ENCODE measurements at regions not wholly inside any gene's neighbourhood (a gene's known extent, or its start where the extent isn't known, plus 50 kb on each side); places are given as distances from the start of the nearest gene placed in this dataset.

DNA sequence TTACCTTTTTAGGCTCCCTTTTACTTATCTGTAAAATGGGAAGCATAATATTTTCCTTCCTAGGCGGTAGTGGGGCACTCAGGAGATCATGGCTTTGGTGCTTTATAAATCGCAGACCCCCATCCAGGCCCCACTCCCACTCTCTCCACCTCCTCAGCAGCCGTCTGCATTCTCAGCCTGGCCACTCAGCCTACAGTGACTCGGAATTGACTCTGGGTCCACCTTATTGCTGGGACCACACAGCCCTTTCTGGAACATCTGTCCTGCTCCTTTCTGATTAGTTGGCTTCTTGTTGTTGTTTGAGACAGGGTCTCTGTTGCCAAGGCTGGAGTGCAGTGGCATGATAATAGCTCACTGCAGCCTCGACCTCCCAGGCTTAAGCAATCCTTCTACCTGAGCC, 76.5 kb downstream of the RPLP1 start:
- peaks cover 10 to 12% of the 10 kb centered on the region in 2 donors for H3K4me1 ChIP-seq (ENCODE audit: control insufficient read depth in 2 of 2, insufficient read depth in 2 of 2, low read length in 2 of 2)
- H3K9me3 ChIP-seq (ENCODE audit: control insufficient read depth in 2 of 2, low read length in 2 of 2): no peaks in the 10 kb centered on the region
- no peaks in the 10 kb centered on the region for H3K36me3 ChIP-seq (ENCODE audit: control insufficient read depth in 2 of 2, insufficient read depth in 2 of 2, low read length in 2 of 2)
- H3K27ac ChIP-seq (ENCODE audit: low read depth in 2 of 2, low read length in 2 of 2): no peak overlapping the region
- no peak overlapping the region for H3K9ac ChIP-seq (ENCODE audit: low read depth in 1 of 2, low read length in 2 of 2)
- H3K27me3 ChIP-seq (ENCODE audit: control insufficient read depth in 2 of 2, insufficient read depth in 2 of 2, low read length in 2 of 2): no peaks in the 10 kb centered on the region
- H3K4me3 ChIP-seq (ENCODE audit: low read length in 2 of 2): no peak overlapping the region

DNA sequence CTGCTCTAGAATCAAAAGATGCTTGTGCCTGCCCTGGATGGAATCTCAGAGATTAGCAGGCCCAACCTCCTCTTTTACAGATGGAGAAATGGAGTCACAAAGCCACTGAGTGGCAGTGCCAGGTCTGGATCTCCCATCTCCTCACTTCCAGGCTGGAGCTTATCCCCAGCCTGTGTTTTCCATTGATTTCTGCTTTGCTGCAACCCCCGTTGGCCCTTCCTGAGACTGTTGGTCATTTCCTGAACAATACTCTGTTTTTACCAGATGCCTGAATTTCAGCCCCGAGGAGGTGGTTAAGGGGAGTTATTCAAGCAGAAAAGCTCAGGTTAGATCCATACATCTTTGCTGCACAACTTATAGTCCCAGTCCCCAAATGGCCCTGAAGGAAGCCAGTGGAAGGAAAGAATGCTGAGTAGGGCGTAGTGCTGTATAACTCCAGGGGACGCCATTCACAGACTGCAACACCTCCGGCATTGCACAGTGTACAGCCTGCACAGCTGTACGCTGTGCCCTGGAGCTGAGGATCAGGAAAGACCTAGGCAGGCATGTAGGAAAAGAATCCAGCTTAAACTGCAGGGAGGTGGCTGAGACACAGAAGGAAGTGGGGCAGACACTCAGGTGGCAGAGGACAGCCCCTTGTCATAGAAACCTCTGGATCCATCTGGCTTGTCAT, 77.5 kb downstream of the RPLP1 start:
- Histone ChIP-seq H3K4me3 (ENCODE audit: low read length in 2 of 2) (no peak overlapping the region), H3K36me3 (ENCODE audit: control insufficient read depth in 2 of 2, insufficient read depth in 2 of 2, low read length in 2 of 2) (no peaks in the 10 kb centered on the region), H3K9me3 (ENCODE audit: control insufficient read depth in 2 of 2, low read length in 2 of 2) (no peaks in the 10 kb centered on the region), H3K9ac (ENCODE audit: low read depth in 1 of 2, low read length in 2 of 2) (no peak overlapping the region), H3K27me3 (ENCODE audit: control insufficient read depth in 2 of 2, insufficient read depth in 2 of 2, low read length in 2 of 2) (no peaks in the 10 kb centered on the region), H3K4me1 (ENCODE audit: control insufficient read depth in 2 of 2, insufficient read depth in 2 of 2, low read length in 2 of 2) (peaks cover 0 to 3% of the 10 kb centered on the region in 2 donors), H3K27ac (ENCODE audit: low read depth in 2 of 2, low read length in 2 of 2) (no peak overlapping the region)

- Histone ChIP-seq H3K27ac (ENCODE audit: low read depth in 2 of 2, low read length in 2 of 2) (no peak overlapping the region), H3K9ac (ENCODE audit: low read depth in 1 of 2, low read length in 2 of 2) (no peak overlapping the region), H3K4me3 (ENCODE audit: low read length in 2 of 2) (no peak overlapping the region), H3K4me1 (ENCODE audit: control insufficient read depth in 2 of 2, insufficient read depth in 2 of 2, low read length in 2 of 2) (no peaks in the 10 kb centered on the region), H3K27me3 (ENCODE audit: control insufficient read depth in 2 of 2, insufficient read depth in 2 of 2, low read length in 2 of 2) (no peaks in the 10 kb centered on the region), H3K9me3 (ENCODE audit: control insufficient read depth in 2 of 2, low read length in 2 of 2) (no peaks in the 10 kb centered on the region), H3K36me3 (ENCODE audit: control insufficient read depth in 2 of 2, insufficient read depth in 2 of 2, low read length in 2 of 2) (no peaks in the 10 kb centered on the region)
Measured at GRCh38 chr15:69530991-69531664, 78.5 kb downstream of the RPLP1 start.

DNA sequence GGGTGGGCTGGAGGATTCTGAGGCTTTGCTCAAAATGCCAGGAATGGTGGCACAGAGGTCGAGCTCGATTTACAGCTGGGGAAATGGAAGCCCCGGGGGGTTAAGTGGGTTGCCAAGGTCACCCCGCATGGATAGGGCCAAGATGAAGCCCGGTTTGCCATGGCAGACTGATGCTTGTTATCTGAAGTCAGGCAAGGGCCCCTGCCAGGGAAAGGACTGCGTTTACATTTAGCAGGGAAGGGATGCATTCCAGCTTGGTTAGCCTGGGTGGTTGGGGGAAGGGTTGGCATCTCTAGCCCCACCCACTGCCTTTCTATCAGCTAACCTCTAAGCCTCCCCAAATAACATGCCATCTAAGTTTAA, 79.0 kb downstream of the RPLP1 start:
- no peaks in the 10 kb centered on the region for H3K36me3 ChIP-seq (ENCODE audit: control insufficient read depth in 2 of 2, insufficient read depth in 2 of 2, low read length in 2 of 2)
- H3K27me3 ChIP-seq (ENCODE audit: control insufficient read depth in 2 of 2, insufficient read depth in 2 of 2, low read length in 2 of 2): no peaks in the 10 kb centered on the region
- H3K4me3 ChIP-seq (ENCODE audit: low read length in 2 of 2): no peak overlapping the region
- peaks cover 0 to under 1% of the 10 kb centered on the region in 2 donors for H3K4me1 ChIP-seq (ENCODE audit: control insufficient read depth in 2 of 2, insufficient read depth in 2 of 2, low read length in 2 of 2)
- no peak overlapping the region for H3K27ac ChIP-seq (ENCODE audit: low read depth in 2 of 2, low read length in 2 of 2)
- H3K9ac ChIP-seq (ENCODE audit: low read depth in 1 of 2, low read length in 2 of 2): no peak overlapping the region
- no peaks in the 10 kb centered on the region for H3K9me3 ChIP-seq (ENCODE audit: control insufficient read depth in 2 of 2, low read length in 2 of 2)

GRCh38 chr15:69532066-69532465, 79.4 kb downstream of the RPLP1 start:
- Histone ChIP-seq H3K27ac (ENCODE audit: low read depth in 2 of 2, low read length in 2 of 2) (no peak overlapping the region), H3K9ac (ENCODE audit: low read depth in 1 of 2, low read length in 2 of 2) (no peak overlapping the region), H3K27me3 (ENCODE audit: control insufficient read depth in 2 of 2, insufficient read depth in 2 of 2, low read length in 2 of 2) (no peaks in the 10 kb centered on the region), H3K9me3 (ENCODE audit: control insufficient read depth in 2 of 2, low read length in 2 of 2) (no peaks in the 10 kb centered on the region), H3K4me1 (ENCODE audit: control insufficient read depth in 2 of 2, insufficient read depth in 2 of 2, low read length in 2 of 2) (peaks cover 0 to 4% of the 10 kb centered on the region in 2 donors), H3K36me3 (ENCODE audit: control insufficient read depth in 2 of 2, insufficient read depth in 2 of 2, low read length in 2 of 2) (no peaks in the 10 kb centered on the region), H3K4me3 (ENCODE audit: low read length in 2 of 2) (no peak overlapping the region)

- no peaks in the 10 kb centered on the region for H3K9me3 ChIP-seq (ENCODE audit: control insufficient read depth in 2 of 2, low read length in 2 of 2)
- no peaks in the 10 kb centered on the region for H3K27me3 ChIP-seq (ENCODE audit: control insufficient read depth in 2 of 2, insufficient read depth in 2 of 2, low read length in 2 of 2)
- H3K4me1 ChIP-seq (ENCODE audit: control insufficient read depth in 2 of 2, insufficient read depth in 2 of 2, low read length in 2 of 2): peaks cover 0 to 4% of the 10 kb centered on the region in 2 donors
- no peak overlapping the region for H3K9ac ChIP-seq (ENCODE audit: low read depth in 1 of 2, low read length in 2 of 2)
- no peak overlapping the region for H3K4me3 ChIP-seq (ENCODE audit: low read length in 2 of 2)
- H3K27ac ChIP-seq (ENCODE audit: low read depth in 2 of 2, low read length in 2 of 2): no peak overlapping the region
- H3K36me3 ChIP-seq (ENCODE audit: control insufficient read depth in 2 of 2, insufficient read depth in 2 of 2, low read length in 2 of 2): no peaks in the 10 kb centered on the region
Measured at GRCh38 chr15:69532856-69533255, 80.2 kb downstream of the RPLP1 start.

DNA sequence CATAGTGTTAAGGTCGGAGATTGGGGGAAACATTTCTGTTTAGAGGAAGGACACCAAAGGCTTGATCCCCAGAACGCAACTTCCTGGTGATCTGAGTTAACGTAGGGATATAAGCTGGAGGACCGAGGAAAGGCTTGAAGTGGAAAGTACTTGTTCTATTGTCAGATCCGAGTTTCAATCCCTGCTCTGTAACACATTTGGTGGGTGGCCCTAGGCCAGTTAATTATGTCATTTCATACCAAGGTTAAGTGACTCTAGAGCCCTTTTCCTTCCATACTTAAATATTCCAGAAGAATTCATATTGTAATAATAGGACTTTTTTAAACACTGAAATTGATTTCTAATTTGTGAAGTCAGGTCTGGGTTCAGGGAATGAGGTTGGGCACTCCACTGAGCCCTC, 80.9 kb downstream of the RPLP1 start:
- H3K4me3 ChIP-seq (ENCODE audit: low read length in 2 of 2): no peak overlapping the region
- H3K27me3 ChIP-seq (ENCODE audit: control insufficient read depth in 2 of 2, insufficient read depth in 2 of 2, low read length in 2 of 2): no peaks in the 10 kb centered on the region
- H3K36me3 ChIP-seq (ENCODE audit: control insufficient read depth in 2 of 2, insufficient read depth in 2 of 2, low read length in 2 of 2): no peaks in the 10 kb centered on the region
- H3K4me1 ChIP-seq (ENCODE audit: control insufficient read depth in 2 of 2, insufficient read depth in 2 of 2, low read length in 2 of 2): peaks cover 0 to 4% of the 10 kb centered on the region in 2 donors
- no peaks in the 10 kb centered on the region for H3K9me3 ChIP-seq (ENCODE audit: control insufficient read depth in 2 of 2, low read length in 2 of 2)
- no peak overlapping the region for H3K27ac ChIP-seq (ENCODE audit: low read depth in 2 of 2, low read length in 2 of 2)
- H3K9ac ChIP-seq (ENCODE audit: low read depth in 1 of 2, low read length in 2 of 2): no peak overlapping the region

DNA sequence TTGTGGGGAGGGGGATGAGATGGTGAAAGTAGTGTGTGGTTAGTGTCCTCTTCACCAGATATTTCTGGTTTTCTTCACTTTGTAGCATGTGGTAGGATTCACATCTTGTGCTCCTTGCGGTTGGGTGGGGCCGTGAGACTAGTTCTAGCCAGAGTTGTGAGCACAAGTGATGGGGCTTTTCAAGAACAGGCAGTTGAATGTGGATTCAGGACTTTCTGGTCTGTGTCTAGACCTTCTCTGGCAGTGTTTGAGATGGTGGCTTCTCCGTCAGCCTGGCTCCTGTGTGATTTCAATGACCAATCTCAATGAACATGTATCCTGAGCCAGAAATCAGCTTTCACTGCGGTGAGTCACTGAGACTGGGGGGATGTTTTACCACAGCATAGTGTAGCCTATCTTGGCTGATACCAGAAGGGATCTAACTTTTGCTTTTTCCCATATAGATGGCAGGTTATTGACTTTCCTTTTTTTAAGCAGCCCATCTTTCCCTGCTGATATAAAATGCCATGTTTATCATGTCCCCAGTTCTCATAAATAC, 82.6 kb downstream of the RPLP1 start:
- Histone ChIP-seq H3K9me3 (ENCODE audit: control insufficient read depth in 2 of 2, low read length in 2 of 2) (no peaks in the 10 kb centered on the region), H3K27me3 (ENCODE audit: control insufficient read depth in 2 of 2, insufficient read depth in 2 of 2, low read length in 2 of 2) (no peaks in the 10 kb centered on the region), H3K36me3 (ENCODE audit: control insufficient read depth in 2 of 2, insufficient read depth in 2 of 2, low read length in 2 of 2) (no peaks in the 10 kb centered on the region), H3K4me3 (ENCODE audit: low read length in 2 of 2) (no peak overlapping the region), H3K4me1 (ENCODE audit: control insufficient read depth in 2 of 2, insufficient read depth in 2 of 2, low read length in 2 of 2) (peaks cover 0 to 4% of the 10 kb centered on the region in 2 donors), H3K9ac (ENCODE audit: low read depth in 1 of 2, low read length in 2 of 2) (no peak overlapping the region), H3K27ac (ENCODE audit: low read depth in 2 of 2, low read length in 2 of 2) (no peak overlapping the region)

DNA sequence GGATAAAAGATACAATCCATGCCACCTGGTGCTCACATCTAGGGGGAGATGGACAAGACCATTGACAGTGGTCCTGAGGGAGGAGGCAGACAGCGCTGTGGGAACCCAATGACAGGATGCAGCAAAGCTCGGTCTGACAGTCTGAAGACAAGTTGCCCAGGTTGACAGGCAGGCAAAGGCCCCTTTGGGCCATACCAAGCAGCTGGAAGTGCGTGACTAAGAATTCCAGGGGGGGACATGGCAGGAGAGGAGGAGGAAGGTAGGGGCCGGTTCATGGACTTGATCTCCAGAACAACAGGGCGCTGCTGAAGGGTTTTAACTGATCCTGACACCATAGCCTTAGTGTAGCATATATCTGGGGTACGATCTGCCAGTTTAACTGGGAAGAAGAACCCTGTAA, 83.4 kb downstream of the RPLP1 start:
- Histone ChIP-seq H3K9me3 (ENCODE audit: control insufficient read depth in 2 of 2, low read length in 2 of 2) (no peaks in the 10 kb centered on the region), H3K9ac (ENCODE audit: low read depth in 1 of 2, low read length in 2 of 2) (no peak overlapping the region), H3K27me3 (ENCODE audit: control insufficient read depth in 2 of 2, insufficient read depth in 2 of 2, low read length in 2 of 2) (no peaks in the 10 kb centered on the region), H3K27ac (ENCODE audit: low read depth in 2 of 2, low read length in 2 of 2) (no peak overlapping the region), H3K4me3 (ENCODE audit: low read length in 2 of 2) (no peak overlapping the region), H3K4me1 (ENCODE audit: control insufficient read depth in 2 of 2, insufficient read depth in 2 of 2, low read length in 2 of 2) (peaks cover 0 to 4% of the 10 kb centered on the region in 2 donors), H3K36me3 (ENCODE audit: control insufficient read depth in 2 of 2, insufficient read depth in 2 of 2, low read length in 2 of 2) (no peaks in the 10 kb centered on the region)

- H3K36me3 ChIP-seq (ENCODE audit: control insufficient read depth in 2 of 2, insufficient read depth in 2 of 2, low read length in 2 of 2): no peaks in the 10 kb centered on the region
- peaks cover 0 to 4% of the 10 kb centered on the region in 2 donors for H3K4me1 ChIP-seq (ENCODE audit: control insufficient read depth in 2 of 2, insufficient read depth in 2 of 2, low read length in 2 of 2)
- H3K27me3 ChIP-seq (ENCODE audit: control insufficient read depth in 2 of 2, insufficient read depth in 2 of 2, low read length in 2 of 2): no peaks in the 10 kb centered on the region
- no peak overlapping the region for H3K4me3 ChIP-seq (ENCODE audit: low read length in 2 of 2)
- H3K27ac ChIP-seq (ENCODE audit: low read depth in 2 of 2, low read length in 2 of 2): no peak overlapping the region
- H3K9ac ChIP-seq (ENCODE audit: low read depth in 1 of 2, low read length in 2 of 2): no peak overlapping the region
- no peaks in the 10 kb centered on the region for H3K9me3 ChIP-seq (ENCODE audit: control insufficient read depth in 2 of 2, low read length in 2 of 2)
Measured at GRCh38 chr15:69536726-69537512, 84.3 kb downstream of the RPLP1 start.

All from mucosa of rectum (tissue), 2 donors.